Panc1 (cell line): ENCODE measurements at regions not wholly inside any gene's neighbourhood (a gene's known extent, or its start where the extent isn't known, plus 50 kb on each side); places are given as distances from the start of the nearest gene placed in this dataset.

ENCODE experiments used
- ATAC-seq: fragments of 200-7000 bp; cut with Tn5 transposase; 2 replicates; pipeline ENCODE4 v1.9.1; 2020; ENCODE audit warnings: mild to moderate bottlenecking, moderate library complexity
- BruUV-seq: library from RNA; stranded (reverse); fragments of 400-500 nt; replicated peaks from 2 replicates; lab custom pipeline; 2021; lab: Mats Ljungman, UMichigan
- CTCF ChIA-PET: fragments of 300-600 bp; sonication (Branson Sonifier 250); formaldehyde crosslinking; loops from one replicate; lab custom pipeline; 2022; ENCODE audit warnings: antibody characterized with exemption; lab: Charles Lee
- POLR2A ChIA-PET: fragments of 300-600 bp; sonication (Branson Sonifier 250); formaldehyde crosslinking; loops from one replicate; lab custom pipeline; 2022; ENCODE audit warnings: antibody characterized with exemption; lab: Charles Lee
- DNase-seq: peaks from one replicate; pipeline ENCODE4 v3.0.0-alpha.2; 2010; ENCODE audit warnings: low read depth, low spot score
- H3K27ac ChIP-seq: 2 replicates; pipeline ENCODE4 v1.5.1; 2011; ENCODE audit warnings: mild to moderate bottlenecking, low read length, inconsistent platforms
- H3K27me3 ChIP-seq: fragments of 200-500 bp; sonication (Bioruptor generic); 2 replicates; pipeline ENCODE4 v1.6.0; 2014; ENCODE audit warnings: low read length, inconsistent platforms; ENCODE audit not compliant: control insufficient read depth, insufficient read depth
- H3K36me3 ChIP-seq: fragments of 200-500 bp; sonication (Bioruptor generic); 2 replicates; pipeline ENCODE4 v1.5.1; 2014; ENCODE audit warnings: inconsistent platforms, mild to moderate bottlenecking, low read length, moderate library complexity; ENCODE audit not compliant: control insufficient read depth, insufficient read depth
- H3K4me1 ChIP-seq: 2 replicates; pipeline ENCODE4 v1.5.1; 2011; ENCODE audit warnings: inconsistent platforms, mild to moderate bottlenecking, low read length, moderate library complexity; ENCODE audit not compliant: control insufficient read depth, insufficient read depth
- H3K4me3 ChIP-seq, 2 experiments: 2 replicates each; pipeline ENCODE4 v1.5.1; 2011 to 2012; ENCODE audit warnings: low read depth in 2 of 2, low read length in 2 of 2, mild to moderate bottlenecking in 2 of 2, inconsistent platforms in 1 of 2, moderate library complexity in 1 of 2
- H3K9me3 ChIP-seq: fragments of 200-500 bp; sonication (Bioruptor generic); 2 replicates; pipeline ENCODE4 v1.5.1; 2014; ENCODE audit warnings: low read depth, mild to moderate bottlenecking, inconsistent platforms, low read length, moderate library complexity; ENCODE audit not compliant: control insufficient read depth, insufficient read depth
- CTCF ChIP-seq: fragments of 450-650 bp; IDR thresholded peaks from 2 replicates; pipeline ENCODE4 v1.5.1; 2017; ENCODE audit warnings: mild to moderate bottlenecking
- POLR2AphosphoS5 ChIP-seq: IDR thresholded peaks from 2 replicates; pipeline ENCODE4 v1.6.1; 2012; ENCODE audit warnings: mild to moderate bottlenecking, low read depth, low read length, moderate library complexity
- SIN3A ChIP-seq: IDR thresholded peaks from 2 replicates; pipeline ENCODE4 v1.6.1; 2012; ENCODE audit warnings: low read depth, mild to moderate bottlenecking, low read length, moderate library complexity, borderline replicate concordance; ENCODE audit not compliant: insufficient read depth
- TCF7L2 ChIP-seq: IDR thresholded peaks from 2 replicates; pipeline ENCODE4 v1.6.1; 2011; ENCODE audit warnings: mild to moderate bottlenecking, low read depth, low read length, inconsistent platforms
- in situ Hi-C: cut with HindIII; loops from 2 replicates; pipeline ENCODE4 v1.10.0; 2016; ENCODE audit warnings: low sequenced_read_pairs, low pct_unique_long_range_greater_than_20kb
- intact Hi-C: fragments of 100-400 bp; cut with micrococcal nuclease; formaldehyde crosslinking; loops from one replicate; pipeline ENCODE4 v1.10.0; 2022; ENCODE audit not compliant: unreplicated experiment
- TF ChIP-seq, protein P1 (sequence below), 2 experiments: IDR thresholded peaks; 2 replicates each; pipeline ENCODE4 v1.6.1; 2011 to 2012; ENCODE audit warnings: low read depth in 2 of 2, control low read depth in 1 of 2, low read length in 1 of 2, mild to moderate bottlenecking in 1 of 2, moderate library complexity in 1 of 2; ENCODE audit not compliant: insufficient read depth in 1 of 2

GRCh38 chr17:36869441-36869840 lies 67.8 kb upstream of the LHX1 start:
- POLR2A ChIA-PET: no interaction called here

GRCh38 chr17:36869856-36870719 lies 67.2 kb upstream of the LHX1 start:
- POLR2A ChIA-PET: no interaction called here
- no peaks in the 10 kb centered on the region for H3K27me3 ChIP-seq

More at GRCh38 chr17:36869441-36869840, 67.8 kb upstream of the LHX1 start:
- Histone ChIP-seq H3K9me3 (no peaks in the 10 kb centered on the region), H3K36me3 (no peaks in the 10 kb centered on the region), H3K27ac (no peak overlapping the region), H3K27me3 (no peaks in the 10 kb centered on the region), H3K4me1 (no peaks in the 10 kb centered on the region), H3K4me3 (no peak overlapping the region)
- BruUV-seq: no TSS peak
- no peak for TF ChIP-seq POLR2AphosphoS5
- no peak for TF ChIP-seq TCF7L2
- no peak for TF ChIP-seq CTCF
- TF ChIP-seq, protein P1, sequence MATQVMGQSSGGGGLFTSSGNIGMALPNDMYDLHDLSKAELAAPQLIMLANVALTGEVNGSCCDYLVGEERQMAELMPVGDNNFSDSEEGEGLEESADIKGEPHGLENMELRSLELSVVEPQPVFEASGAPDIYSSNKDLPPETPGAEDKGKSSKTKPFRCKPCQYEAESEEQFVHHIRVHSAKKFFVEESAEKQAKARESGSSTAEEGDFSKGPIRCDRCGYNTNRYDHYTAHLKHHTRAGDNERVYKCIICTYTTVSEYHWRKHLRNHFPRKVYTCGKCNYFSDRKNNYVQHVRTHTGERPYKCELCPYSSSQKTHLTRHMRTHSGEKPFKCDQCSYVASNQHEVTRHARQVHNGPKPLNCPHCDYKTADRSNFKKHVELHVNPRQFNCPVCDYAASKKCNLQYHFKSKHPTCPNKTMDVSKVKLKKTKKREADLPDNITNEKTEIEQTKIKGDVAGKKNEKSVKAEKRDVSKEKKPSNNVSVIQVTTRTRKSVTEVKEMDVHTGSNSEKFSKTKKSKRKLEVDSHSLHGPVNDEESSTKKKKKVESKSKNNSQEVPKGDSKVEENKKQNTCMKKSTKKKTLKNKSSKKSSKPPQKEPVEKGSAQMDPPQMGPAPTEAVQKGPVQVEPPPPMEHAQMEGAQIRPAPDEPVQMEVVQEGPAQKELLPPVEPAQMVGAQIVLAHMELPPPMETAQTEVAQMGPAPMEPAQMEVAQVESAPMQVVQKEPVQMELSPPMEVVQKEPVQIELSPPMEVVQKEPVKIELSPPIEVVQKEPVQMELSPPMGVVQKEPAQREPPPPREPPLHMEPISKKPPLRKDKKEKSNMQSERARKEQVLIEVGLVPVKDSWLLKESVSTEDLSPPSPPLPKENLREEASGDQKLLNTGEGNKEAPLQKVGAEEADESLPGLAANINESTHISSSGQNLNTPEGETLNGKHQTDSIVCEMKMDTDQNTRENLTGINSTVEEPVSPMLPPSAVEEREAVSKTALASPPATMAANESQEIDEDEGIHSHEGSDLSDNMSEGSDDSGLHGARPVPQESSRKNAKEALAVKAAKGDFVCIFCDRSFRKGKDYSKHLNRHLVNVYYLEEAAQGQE (IDR thresholded peaks at IDR 0.05; ENCODE audit: insufficient read depth in 1 of 2, low read depth in 2 of 2, low read length in 1 of 2): no peak
- no peak for TF ChIP-seq SIN3A
- intact Hi-C loops: no loop called here
- ATAC-seq (no peak), DNase-seq (no peak)
- in situ Hi-C loops: no loop called here
- CTCF ChIA-PET: no interaction called here

More at GRCh38 chr17:36869856-36870719, 67.2 kb upstream of the LHX1 start:
- no peaks in the 10 kb centered on the region for H3K36me3 ChIP-seq
- H3K27ac ChIP-seq: no peak overlapping the region
- ATAC-seq (no peak), DNase-seq (no peak)
- H3K9me3 ChIP-seq: no peaks in the 10 kb centered on the region
- H3K4me3 ChIP-seq: no peak overlapping the region
- TF ChIP-seq, protein P1 (IDR thresholded peaks at IDR 0.05; ENCODE audit: insufficient read depth in 1 of 2, low read depth in 2 of 2, low read length in 1 of 2): no peak
- no peak for TF ChIP-seq SIN3A
- no peak for TF ChIP-seq CTCF
- TF ChIP-seq POLR2AphosphoS5: no peak
- no peak for TF ChIP-seq TCF7L2
- no peaks in the 10 kb centered on the region for H3K4me1 ChIP-seq
- BruUV-seq: no TSS peak
- intact Hi-C loops (no loop called here), in situ Hi-C loops (no loop called here)
- CTCF ChIA-PET: no interaction called here
